ENCODE measurements at regions not wholly inside any gene's neighbourhood (a gene's known extent, or its start where the extent isn't known, plus 50 kb on each side); places are given as distances from the start of the nearest gene placed in this dataset.

- DNase-seq (ENCODE audit: insufficient read length, low spot score) = no peak
- TF ChIP-seq CTCF (IDR thresholded peaks at IDR 0.05; ENCODE audit: insufficient read depth, missing control alignments) = peak; percentile 42
Observed at GRCh38 chr2:60152226-60152833, 401.1 kb downstream of the BCL11A start.

GRCh38 chr2:60149176-60149575 lies 404.3 kb downstream of the BCL11A start:
- TF ChIP-seq CTCF (IDR thresholded peaks at IDR 0.05; ENCODE audit: insufficient read depth, missing control alignments) = no peak
- no peak for FAIRE-seq
- no peak for DNase-seq (ENCODE audit: insufficient read length, low spot score)

More at GRCh38 chr2:60152226-60152833, 401.1 kb downstream of the BCL11A start:
- no peak for FAIRE-seq

- DNase-seq (ENCODE audit: insufficient read length, low spot score) (no peak), FAIRE-seq (no peak)
- no peak for TF ChIP-seq CTCF (IDR thresholded peaks at IDR 0.05; ENCODE audit: insufficient read depth, missing control alignments)
Observed at GRCh38 chr2:60148716-60149115, 404.7 kb downstream of the BCL11A start.

GRCh38 chr2:60140185-60140584 lies 413.3 kb downstream of the BCL11A start:
- DNase-seq (ENCODE audit: insufficient read length, low spot score) (no peak), FAIRE-seq (no peak)
- TF ChIP-seq CTCF (IDR thresholded peaks at IDR 0.05; ENCODE audit: insufficient read depth, missing control alignments) = no peak

- DNase-seq (ENCODE audit: insufficient read length, low spot score) (no peak), FAIRE-seq (no peak)
- no peak for TF ChIP-seq CTCF (IDR thresholded peaks at IDR 0.05; ENCODE audit: insufficient read depth, missing control alignments)
Observed at GRCh38 chr2:60136913-60137312, 416.5 kb downstream of the BCL11A start.

- DNase-seq (ENCODE audit: insufficient read length, low spot score) = no peak
- FAIRE-seq = no peak
- no peak for TF ChIP-seq CTCF (IDR thresholded peaks at IDR 0.05; ENCODE audit: insufficient read depth, missing control alignments)
Observed at GRCh38 chr2:60127191-60127590, 426.3 kb downstream of the BCL11A start.

GRCh38 chr2:60125611-60126426 lies 427.6 kb downstream of the BCL11A start:
- FAIRE-seq (no peak), DNase-seq (ENCODE audit: insufficient read length, low spot score) (no peak)
- no peak for TF ChIP-seq CTCF (IDR thresholded peaks at IDR 0.05; ENCODE audit: insufficient read depth, missing control alignments)
